HG03521 (cell line): ENCODE measurements at regions not wholly inside any gene's neighbourhood (a gene's known extent, or its start where the extent isn't known, plus 50 kb on each side); places are given as distances from the start of the nearest gene placed in this dataset.
"Not testable (repeated sequence)": the region's sequence is repeated elsewhere in the genome, so short reads cannot be mapped to it uniquely, and the experiment has no call there.

Experiments
- ATAC-seq: cut with Tn5 transposase; IDR thresholded peaks from one replicate; pipeline ENCODE4 v1.9.1; 2021; ENCODE audit warnings: mild to moderate bottlenecking, moderate library complexity; ENCODE audit not compliant: unreplicated experiment

GRCh38 chr16:7278636-7279035 lies 54.0 kb upstream of the RBFOX1 start:
- ATAC-seq = no peak

- ATAC-seq = no peak
Observed at GRCh38 chr16:7272567-7273158, 60.0 kb upstream of the RBFOX1 start.

- ATAC-seq = no peak
Observed at GRCh38 chr16:7271486-7271885, 61.2 kb upstream of the RBFOX1 start.

- ATAC-seq = no peak
Observed at GRCh38 chr16:7270823-7271222, 61.8 kb upstream of the RBFOX1 start.

GRCh38 chr16:7270006-7270405 lies 62.6 kb upstream of the RBFOX1 start:
- ATAC-seq = no peak

- ATAC-seq = no peak
Observed at GRCh38 chr16:7268182-7268581, 64.5 kb upstream of the RBFOX1 start.

- no peak for ATAC-seq
Observed at GRCh38 chr16:7257016-7257415, 75.6 kb upstream of the RBFOX1 start.

GRCh38 chr16:7246578-7246977 lies 86.1 kb upstream of the RBFOX1 start:
- ATAC-seq = no peak

GRCh38 chr16:7239547-7239946 lies 93.1 kb upstream of the RBFOX1 start:
- no peak for ATAC-seq

- ATAC-seq = no peak
Observed at GRCh38 chr16:7236824-7237410, 95.7 kb upstream of the RBFOX1 start.

- ATAC-seq = no peak
Observed at GRCh38 chr16:7233975-7234374, 98.7 kb upstream of the RBFOX1 start.

- ATAC-seq = no peak
Observed at GRCh38 chr16:7231762-7232161, 100.9 kb upstream of the RBFOX1 start.

- ATAC-seq = not testable (repeated sequence)
Observed at GRCh38 chr16:7229433-7230218, 103.0 kb upstream of the RBFOX1 start.

GRCh38 chr16:7227229-7227721 lies 105.4 kb upstream of the RBFOX1 start:
- no peak for ATAC-seq

GRCh38 chr16:7221157-7221556 lies 111.5 kb upstream of the RBFOX1 start:
- ATAC-seq = no peak

GRCh38 chr16:7218936-7219335 lies 113.7 kb upstream of the RBFOX1 start:
- no peak for ATAC-seq

- no peak for ATAC-seq
Observed at GRCh38 chr16:7217797-7218196, 114.8 kb upstream of the RBFOX1 start.

GRCh38 chr16:7216719-7217118 lies 115.9 kb upstream of the RBFOX1 start:
- ATAC-seq = no peak

- no peak for ATAC-seq
Observed at GRCh38 chr16:7211781-7212180, 120.9 kb upstream of the RBFOX1 start.

- no peak for ATAC-seq
Observed at GRCh38 chr16:7209598-7209997, 123.0 kb upstream of the RBFOX1 start.

GRCh38 chr16:7206469-7206868 lies 126.2 kb upstream of the RBFOX1 start:
- ATAC-seq = no peak

GRCh38 chr16:7200320-7200719 lies 132.3 kb upstream of the RBFOX1 start:
- ATAC-seq = no peak
